Central memory CD4-positive, alpha-beta T cell (primary cell): ENCODE measurements at regions not wholly inside any gene's neighbourhood (a gene's known extent, or its start where the extent isn't known, plus 50 kb on each side); places are given as distances from the start of the nearest gene placed in this dataset.
A peak's percentile ranks its signal among the peaks of the same experiment; 100 is the strongest.

Source experiments
- DNase-seq: peaks from one replicate; pipeline ENCODE4 v3.0.0; 2022

GRCh38 chrX:4451591-4451990, 738.1 kb upstream of the PRKX start:
- DNase-seq, result no peak

- no peak for DNase-seq
Measured at GRCh38 chrX:4450177-4450576, 736.7 kb upstream of the PRKX start.

GRCh38 chrX:4435905-4436304, 722.5 kb upstream of the PRKX start:
- DNase-seq, result no peak

- DNase-seq, result no peak
Measured at GRCh38 chrX:4397471-4397870, 684.0 kb upstream of the PRKX start.

- no peak for DNase-seq
Measured at GRCh38 chrX:4382273-4382672, 668.8 kb upstream of the PRKX start.

GRCh38 chrX:4380710-4381109, 667.3 kb upstream of the PRKX start:
- DNase-seq, result no peak

- no peak for DNase-seq
Measured at GRCh38 chrX:4379071-4379470, 665.6 kb upstream of the PRKX start.

- DNase-seq, result no peak
Measured at GRCh38 chrX:4373791-4374190, 660.3 kb upstream of the PRKX start.

- no peak for DNase-seq
Measured at GRCh38 chrX:4358577-4358976, 645.1 kb upstream of the PRKX start.

GRCh38 chrX:4322916-4323315, 609.5 kb upstream of the PRKX start:
- no peak for DNase-seq

GRCh38 chrX:4320436-4320947, 607.0 kb upstream of the PRKX start:
- DNase-seq, result no peak

GRCh38 chrX:4315891-4316290, 602.4 kb upstream of the PRKX start:
- no peak for DNase-seq

GRCh38 chrX:4314586-4314985, 601.1 kb upstream of the PRKX start:
- DNase-seq, result no peak

- DNase-seq, result no peak
Measured at GRCh38 chrX:4277122-4277521, 563.7 kb upstream of the PRKX start.

GRCh38 chrX:4268676-4269075, 555.2 kb upstream of the PRKX start:
- no peak for DNase-seq

- no peak for DNase-seq
Measured at GRCh38 chrX:4265036-4265435, 551.6 kb upstream of the PRKX start.

GRCh38 chrX:4263030-4263803, 549.8 kb upstream of the PRKX start:
- DNase-seq, result no peak

- DNase-seq, result no peak
Measured at GRCh38 chrX:4253092-4253491, 539.6 kb upstream of the PRKX start.

- no peak for DNase-seq
Measured at GRCh38 chrX:4249401-4249800, 536.0 kb upstream of the PRKX start.

GRCh38 chrX:4243759-4244158, 530.3 kb upstream of the PRKX start:
- DNase-seq, result no peak

- DNase-seq, result peak; percentile 57
Measured at GRCh38 chrX:4240541-4241194, 527.2 kb upstream of the PRKX start.

- no peak for DNase-seq
Measured at GRCh38 chrX:4239650-4240540, 526.4 kb upstream of the PRKX start.

- no peak for DNase-seq
Measured at GRCh38 chrX:4238916-4239315, 525.5 kb upstream of the PRKX start.
